ENCODE measurements at regions not wholly inside any gene's neighbourhood (a gene's known extent, or its start where the extent isn't known, plus 50 kb on each side); places are given as distances from the start of the nearest gene placed in this dataset.

GRCh38 chr10:56763090-56763489 lies 402.0 kb upstream of the ZWINT start:
- DNase-seq (ENCODE audit: low read depth) = no peak
- no peak for TF ChIP-seq CTCF (conservative IDR thresholded peaks at IDR 0.05; ENCODE audit: low read depth, low read length)
- H3K4me3 ChIP-seq (ENCODE audit: low read length) = no peak overlapping the region

- H3K4me3 ChIP-seq (ENCODE audit: low read length) = no peak overlapping the region
- no peak for TF ChIP-seq CTCF (conservative IDR thresholded peaks at IDR 0.05; ENCODE audit: low read depth, low read length)
- DNase-seq (ENCODE audit: low read depth) = no peak
These were observed 384.4 kb upstream of the ZWINT start for GRCh38 chr10:56745490-56745889.

- no peak overlapping the region for H3K4me3 ChIP-seq (ENCODE audit: low read length)
- no peak for TF ChIP-seq CTCF (conservative IDR thresholded peaks at IDR 0.05; ENCODE audit: low read depth, low read length)
These were observed 367.3 kb upstream of the ZWINT start for GRCh38 chr10:56728349-56728748.

DNA sequence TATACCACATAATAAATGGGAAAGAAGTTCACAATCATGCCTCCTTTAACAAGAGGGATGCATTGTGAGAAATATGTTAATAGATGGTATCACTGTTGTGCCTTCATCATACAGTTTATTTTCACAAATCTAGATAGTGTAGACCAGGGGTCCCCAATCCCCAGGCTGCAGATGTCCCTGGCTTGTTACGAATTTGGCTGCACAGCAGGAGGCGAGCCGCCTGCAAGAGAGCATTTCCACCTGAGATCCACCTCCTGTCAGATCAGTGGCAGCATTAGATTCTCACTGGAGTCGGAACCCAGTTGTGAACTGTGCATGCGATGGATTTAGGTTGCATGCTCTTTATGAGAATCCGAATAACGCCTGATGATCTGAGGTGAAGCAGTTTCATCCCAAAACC lies 361.9 kb upstream of the ZWINT start:
- no peak for TF ChIP-seq CTCF (conservative IDR thresholded peaks at IDR 0.05; ENCODE audit: low read depth, low read length)
- no peak overlapping the region for H3K4me3 ChIP-seq (ENCODE audit: low read length)
- no peak for DNase-seq (ENCODE audit: low read depth)

More at GRCh38 chr10:56728349-56728748, 367.3 kb upstream of the ZWINT start:
- no peak for DNase-seq (ENCODE audit: low read depth)

GRCh38 chr10:56715262-56715661 lies 354.2 kb upstream of the ZWINT start:
- no peak overlapping the region for H3K4me3 ChIP-seq (ENCODE audit: low read length)
- peak; percentile 10 for DNase-seq (ENCODE audit: low read depth)
- TF ChIP-seq CTCF (conservative IDR thresholded peaks at IDR 0.05; ENCODE audit: low read depth, low read length) = no peak

- no peak overlapping the region for H3K4me3 ChIP-seq (ENCODE audit: low read length)
- DNase-seq (ENCODE audit: low read depth) = no peak
These were observed 337.4 kb upstream of the ZWINT start for GRCh38 chr10:56698506-56698905.

More at GRCh38 chr10:56698506-56698905, 337.4 kb upstream of the ZWINT start:
- TF ChIP-seq CTCF (conservative IDR thresholded peaks at IDR 0.05; ENCODE audit: low read depth, low read length) = no peak
